LHCN-M2 (cell line): ENCODE measurements at regions not wholly inside any gene's neighbourhood (a gene's known extent, or its start where the extent isn't known, plus 50 kb on each side); places are given as distances from the start of the nearest gene placed in this dataset.
"Not testable (repeated sequence)": the region's sequence is repeated elsewhere in the genome, so short reads cannot be mapped to it uniquely, and the experiment has no call there.

Source experiments
- DNase-seq: peaks from one replicate; pipeline ENCODE4 v3.0.0-alpha.2; 2012; ENCODE audit warnings: low read depth

- no peak for DNase-seq
Observed at GRCh38 chrX:52261125-52261462, 76.4 kb downstream of the MAGED4 start.

GRCh38 chrX:52261463-52262194 lies 76.9 kb downstream of the MAGED4 start:
- peak; percentile 80 for DNase-seq

- no peak for DNase-seq
Observed at GRCh38 chrX:52262195-52262546, 77.5 kb downstream of the MAGED4 start.

- no peak for DNase-seq
Observed at GRCh38 chrX:52263417-52263816, 78.7 kb downstream of the MAGED4 start.

GRCh38 chrX:52265713-52266112 lies 81.0 kb downstream of the MAGED4 start:
- no peak for DNase-seq

- not testable (repeated sequence) for DNase-seq
Observed at GRCh38 chrX:52268502-52268901, 83.8 kb downstream of the MAGED4 start.

GRCh38 chrX:52270453-52271116 lies 85.9 kb downstream of the MAGED4 start:
- no peak for DNase-seq

- DNase-seq, result peak; percentile 7
Observed at GRCh38 chrX:52271206-52271605, 86.5 kb downstream of the MAGED4 start.

GRCh38 chrX:52277666-52278065 lies 91.2 kb upstream of the XAGE2 start:
- DNase-seq, result no peak

- DNase-seq, result no peak
Observed at GRCh38 chrX:52280812-52281211, 88.0 kb upstream of the XAGE2 start.

GRCh38 chrX:52284865-52285264 lies 84.0 kb upstream of the XAGE2 start:
- no peak for DNase-seq

GRCh38 chrX:52298968-52299367 lies 69.9 kb upstream of the XAGE2 start:
- not testable (repeated sequence) for DNase-seq

GRCh38 chrX:52308532-52308931 lies 60.3 kb upstream of the XAGE2 start:
- DNase-seq, result not testable (repeated sequence)
